Peyer's patch (tissue), 4 donors: ENCODE measurements at regions not wholly inside any gene's neighbourhood (a gene's known extent, or its start where the extent isn't known, plus 50 kb on each side); places are given as distances from the start of the nearest gene placed in this dataset.

Experiments
- POLR2A ChIP-seq, 2 donors: fragments of 450-650 bp; IDR thresholded peaks; one replicate each; pipeline ENCODE4 v1.5.1; 2017; ENCODE audit warnings: antibody characterized with exemption in 2 of 2, mild to moderate bottlenecking in 2 of 2, moderate library complexity in 2 of 2
- TF ChIP-seq, protein P1 (sequence below), 6 experiments: fragments of 450-650 bp in 4 of 6; fragments of 200-600 bp in 2 of 6; sonication (generic) in 1 of 6; IDR thresholded peaks; one replicate each; pipeline ENCODE4 v1.5.1; 2017 to 2019; ENCODE audit warnings: antibody characterized with exemption in 6 of 6, mild to moderate bottlenecking in 3 of 6, moderate library complexity in 1 of 6

DNA sequence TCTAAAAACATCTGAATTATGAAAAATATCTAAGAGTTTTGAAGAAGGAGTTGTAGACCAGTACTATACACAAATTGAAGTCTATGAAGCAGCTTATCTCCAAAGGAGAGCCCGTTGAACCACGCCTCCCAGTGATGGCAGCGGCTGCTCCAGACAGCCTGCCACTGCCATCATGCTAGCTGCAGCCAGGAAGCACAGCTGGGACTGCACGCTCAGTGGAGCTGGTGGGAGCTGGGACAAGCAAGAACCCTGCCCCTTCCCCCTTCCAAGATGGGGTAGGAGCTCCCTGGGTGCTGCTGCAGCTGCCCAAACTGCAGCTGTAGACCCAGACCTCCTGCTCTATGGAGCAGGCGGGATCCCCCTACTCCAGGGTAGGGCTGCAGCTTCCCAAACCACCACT is 124.7 kb upstream of the SPATS2L start:
- TF ChIP-seq, protein P1, sequence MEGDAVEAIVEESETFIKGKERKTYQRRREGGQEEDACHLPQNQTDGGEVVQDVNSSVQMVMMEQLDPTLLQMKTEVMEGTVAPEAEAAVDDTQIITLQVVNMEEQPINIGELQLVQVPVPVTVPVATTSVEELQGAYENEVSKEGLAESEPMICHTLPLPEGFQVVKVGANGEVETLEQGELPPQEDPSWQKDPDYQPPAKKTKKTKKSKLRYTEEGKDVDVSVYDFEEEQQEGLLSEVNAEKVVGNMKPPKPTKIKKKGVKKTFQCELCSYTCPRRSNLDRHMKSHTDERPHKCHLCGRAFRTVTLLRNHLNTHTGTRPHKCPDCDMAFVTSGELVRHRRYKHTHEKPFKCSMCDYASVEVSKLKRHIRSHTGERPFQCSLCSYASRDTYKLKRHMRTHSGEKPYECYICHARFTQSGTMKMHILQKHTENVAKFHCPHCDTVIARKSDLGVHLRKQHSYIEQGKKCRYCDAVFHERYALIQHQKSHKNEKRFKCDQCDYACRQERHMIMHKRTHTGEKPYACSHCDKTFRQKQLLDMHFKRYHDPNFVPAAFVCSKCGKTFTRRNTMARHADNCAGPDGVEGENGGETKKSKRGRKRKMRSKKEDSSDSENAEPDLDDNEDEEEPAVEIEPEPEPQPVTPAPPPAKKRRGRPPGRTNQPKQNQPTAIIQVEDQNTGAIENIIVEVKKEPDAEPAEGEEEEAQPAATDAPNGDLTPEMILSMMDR (IDR thresholded peaks at IDR 0.05), result no peak
- no peak for TF ChIP-seq POLR2A (IDR thresholded peaks at IDR 0.05)
